ENCODE measurements at regions not wholly inside any gene's neighbourhood (a gene's known extent, or its start where the extent isn't known, plus 50 kb on each side); places are given as distances from the start of the nearest gene placed in this dataset.
"Not testable (repeated sequence)": the region's sequence is repeated elsewhere in the genome, so short reads cannot be mapped to it uniquely, and the experiment has no call there.

DNA sequence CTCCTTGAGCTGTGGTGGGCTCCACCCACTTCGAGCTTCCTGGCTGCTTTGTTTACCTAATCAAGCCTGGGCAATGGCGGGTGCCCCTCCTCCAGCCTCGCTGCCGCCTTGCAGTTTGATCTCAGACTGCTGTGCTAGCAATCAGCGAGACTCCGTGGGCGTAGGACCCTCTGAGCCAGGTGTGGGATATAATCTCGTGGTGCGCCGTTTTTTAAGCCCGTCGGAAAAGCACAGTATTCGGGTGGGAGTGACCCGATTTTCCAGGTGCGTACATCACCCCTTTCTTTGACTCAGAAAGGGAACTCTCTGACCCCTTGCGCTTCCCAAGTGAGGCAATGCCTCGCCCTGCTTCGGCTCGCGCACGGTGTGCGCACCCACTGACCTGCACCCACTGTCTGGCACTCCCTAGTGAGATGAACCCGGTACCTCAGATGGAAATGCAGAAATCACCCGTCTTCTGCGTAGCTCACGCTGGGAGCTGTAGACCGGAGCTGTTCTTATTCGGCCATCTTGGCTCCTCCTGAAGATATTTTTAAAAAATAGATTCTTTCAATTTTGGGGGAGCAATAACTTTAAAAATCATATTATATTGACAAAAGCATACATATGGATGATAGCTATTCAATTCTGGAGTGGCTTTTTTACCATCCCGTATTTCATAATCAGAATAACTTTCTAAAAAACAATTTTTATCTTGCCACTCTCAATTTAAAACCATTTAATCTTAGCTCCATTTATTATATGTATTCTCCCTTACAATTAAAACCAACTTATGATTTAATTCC is 517.5 kb upstream of the NUDT12 start:
- H4K8ac ChIP-seq (ENCODE audit: low read depth in 2 of 2, low read length in 2 of 2); H2AK9ac ChIP-seq (replicated peaks; ENCODE audit: low read depth, low read length, poor library complexity); H2AK5ac ChIP-seq (ENCODE audit: low read depth, low read length); H2BK5ac ChIP-seq (ENCODE audit: low read depth, low read length, poor library complexity, severe bottlenecking); H4K91ac ChIP-seq (ENCODE audit: insufficient read depth, low read depth, low read length); dilution Hi-C loops (cut with HindIII; ENCODE audit: low sequenced_read_pairs, unreplicated experiment); H3K9ac ChIP-seq (ENCODE audit: low read depth, low read length); ATAC-seq (ENCODE audit: low read depth); H3K18ac ChIP-seq (ENCODE audit: low read depth, low read length); H3K36me3 ChIP-seq (ENCODE audit: control insufficient read depth, insufficient read depth, low read length); H3K79me1 ChIP-seq (ENCODE audit: low read depth in 1 of 2, low read length in 2 of 2); H2BK15ac ChIP-seq (ENCODE audit: low read depth, low read length); H3K4me1 ChIP-seq (ENCODE audit: control insufficient read depth, insufficient read depth, low read length); in situ Hi-C loops (cut with MboI; ENCODE audit: low sequenced_read_pairs); H3K4ac ChIP-seq (ENCODE audit: low read depth, low read length); H4K5ac ChIP-seq (ENCODE audit: low read depth, low read length); H2BK20ac ChIP-seq (ENCODE audit: low read depth, low read length); H3K4me2 ChIP-seq (ENCODE audit: low read depth, low read length); DNase-seq; H2BK120ac ChIP-seq (ENCODE audit: low read depth, low read length); H3K14ac ChIP-seq (replicated peaks; ENCODE audit: low read depth, low read length); H3K9me1 ChIP-seq (ENCODE audit: insufficient read depth, low read length); H3K9me3 ChIP-seq (ENCODE audit: control insufficient read depth, insufficient read depth, low read length); H4K20me1 ChIP-seq (ENCODE audit: insufficient read depth, low read length); H3K4me3 ChIP-seq (ENCODE audit: insufficient read depth, low read depth, low read length); H2AFZ ChIP-seq (replicated peaks; ENCODE audit: low read length, poor library complexity); POLR2A ChIA-PET (ENCODE audit: unreplicated experiment); intact Hi-C loops (cut with micrococcal nuclease); BruUV-seq (replicated peaks); H3K27me3 ChIP-seq (ENCODE audit: control insufficient read depth, insufficient read depth, low read length); H3K27ac ChIP-seq (ENCODE audit: insufficient read depth, low read length); H3K56ac ChIP-seq (ENCODE audit: extremely low read depth, insufficient read depth, low read length); H3K23ac ChIP-seq (ENCODE audit: low read depth, low read length); CTCF ChIA-PET: not testable (repeated sequence)
- WGBS, 2 experiments (ENCODE audit: extremely low coverage in 2 of 2, insufficient read length in 1 of 2), result no CpG with 5 or more reads among the region's 29 CpGs

All from IMR-90 (cell line).